ENCODE measurements at regions not wholly inside any gene's neighbourhood (a gene's known extent, or its start where the extent isn't known, plus 50 kb on each side); places are given as distances from the start of the nearest gene placed in this dataset.
"Not testable (repeated sequence)": the region's sequence is repeated elsewhere in the genome, so short reads cannot be mapped to it uniquely, and the experiment has no call there.

GRCh38 chr10:81439445-81439844 lies 435.5 kb upstream of the NRG3 start:
- no peak overlapping the region for H3K56ac ChIP-seq (ENCODE audit: extremely low read depth, insufficient read depth, low read length)
- peaks cover 4% of the 10 kb centered on the region for H3K9me3 ChIP-seq (ENCODE audit: control insufficient read depth, insufficient read depth, low read length)
- no peak overlapping the region for H3K4me2 ChIP-seq (ENCODE audit: low read depth, low read length)
- no peak overlapping the region for H2AK5ac ChIP-seq (ENCODE audit: low read depth, low read length)
- POLR2A ChIA-PET (ENCODE audit: unreplicated experiment) = no interaction called here
- BruUV-seq (replicated peaks) = no TSS peak
- H3K18ac ChIP-seq (ENCODE audit: low read depth, low read length) = no peak overlapping the region
- no peaks in the 10 kb centered on the region for H3K4me1 ChIP-seq (ENCODE audit: control insufficient read depth, insufficient read depth, low read length)
- H2AFZ ChIP-seq (replicated peaks; ENCODE audit: low read length, poor library complexity) = no peak overlapping the region
- no peak overlapping the region for H3K4me3 ChIP-seq (ENCODE audit: insufficient read depth, low read depth, low read length)
- no CpG with 5 or more reads among the region's 2 CpGs for WGBS, 2 experiments (ENCODE audit: extremely low coverage in 2 of 2, insufficient read length in 1 of 2)
- CTCF ChIA-PET = no interaction called here
- no peaks in the 10 kb centered on the region for H3K79me1 ChIP-seq (ENCODE audit: low read depth in 1 of 2, low read length in 2 of 2)
- H3K9me1 ChIP-seq (ENCODE audit: insufficient read depth, low read length) = no peaks in the 10 kb centered on the region
- no peak overlapping the region for H4K91ac ChIP-seq (ENCODE audit: insufficient read depth, low read depth, low read length)
- H3K14ac ChIP-seq (replicated peaks; ENCODE audit: low read depth, low read length) = no peak overlapping the region
- H3K36me3 ChIP-seq (ENCODE audit: control insufficient read depth, insufficient read depth, low read length) = no peaks in the 10 kb centered on the region
- no peak overlapping the region for H4K5ac ChIP-seq (ENCODE audit: low read depth, low read length)
- in situ Hi-C loops (cut with MboI; ENCODE audit: low sequenced_read_pairs) (no loop called here), dilution Hi-C loops (cut with HindIII; ENCODE audit: low sequenced_read_pairs, unreplicated experiment) (no loop called here), intact Hi-C loops (cut with micrococcal nuclease) (no loop called here)
- H2BK15ac ChIP-seq (ENCODE audit: low read depth, low read length) = no peak overlapping the region
- no peak overlapping the region for H2BK20ac ChIP-seq (ENCODE audit: low read depth, low read length)
- no peak overlapping the region for H4K8ac ChIP-seq (ENCODE audit: low read depth in 2 of 2, low read length in 2 of 2)
- no peak for DNase-seq
- ATAC-seq (ENCODE audit: low read depth) = no peak
- TF ChIP-seq POLR2A (IDR thresholded peaks at IDR 0.05; ENCODE audit: low read depth, low read length) (no peak), RCOR1 (IDR thresholded peaks at IDR 0.05; ENCODE audit: insufficient replicate concordance, low read length) (no peak), CTCF (conservative IDR thresholded peaks at IDR 0.05; ENCODE audit: low read depth, low read length) (no peak), CHD1 (IDR thresholded peaks at IDR 0.05; ENCODE audit: low read depth, low read length) (no peak), NFE2L2 (IDR thresholded peaks at IDR 0.05; ENCODE audit: low read depth, low read length) (no peak)
- no peak overlapping the region for H3K23ac ChIP-seq (ENCODE audit: low read depth, low read length)
- H2BK120ac ChIP-seq (ENCODE audit: low read depth, low read length) = no peak overlapping the region
- no peak overlapping the region for H2BK5ac ChIP-seq (ENCODE audit: low read depth, low read length, poor library complexity, severe bottlenecking)
- no peak overlapping the region for H3K9ac ChIP-seq (ENCODE audit: low read depth, low read length)
- H3K27ac ChIP-seq (ENCODE audit: insufficient read depth, low read length) = no peak overlapping the region
- no peaks in the 10 kb centered on the region for H3K27me3 ChIP-seq (ENCODE audit: control insufficient read depth, insufficient read depth, low read length)
- no peak overlapping the region for H3K4ac ChIP-seq (ENCODE audit: low read depth, low read length)
- no peaks in the 10 kb centered on the region for H4K20me1 ChIP-seq (ENCODE audit: insufficient read depth, low read length)
- no peak overlapping the region for H2AK9ac ChIP-seq (replicated peaks; ENCODE audit: low read depth, low read length, poor library complexity)

GRCh38 chr10:81441624-81442023 lies 433.4 kb upstream of the NRG3 start:
- H3K4me3 ChIP-seq (ENCODE audit: insufficient read depth, low read depth, low read length); H2BK120ac ChIP-seq (ENCODE audit: low read depth, low read length); H2BK5ac ChIP-seq (ENCODE audit: low read depth, low read length, poor library complexity, severe bottlenecking); H2AK5ac ChIP-seq (ENCODE audit: low read depth, low read length); H3K23ac ChIP-seq (ENCODE audit: low read depth, low read length); H2BK20ac ChIP-seq (ENCODE audit: low read depth, low read length); H3K27ac ChIP-seq (ENCODE audit: insufficient read depth, low read length); H3K9me3 ChIP-seq (ENCODE audit: control insufficient read depth, insufficient read depth, low read length); intact Hi-C loops (cut with micrococcal nuclease); H4K20me1 ChIP-seq (ENCODE audit: insufficient read depth, low read length); POLR2A ChIA-PET (ENCODE audit: unreplicated experiment); H3K56ac ChIP-seq (ENCODE audit: extremely low read depth, insufficient read depth, low read length); H3K4me1 ChIP-seq (ENCODE audit: control insufficient read depth, insufficient read depth, low read length); H3K79me1 ChIP-seq (ENCODE audit: low read depth in 1 of 2, low read length in 2 of 2); H4K5ac ChIP-seq (ENCODE audit: low read depth, low read length); H3K27me3 ChIP-seq (ENCODE audit: control insufficient read depth, insufficient read depth, low read length); H3K4me2 ChIP-seq (ENCODE audit: low read depth, low read length); ATAC-seq (ENCODE audit: low read depth); H3K18ac ChIP-seq (ENCODE audit: low read depth, low read length); H3K36me3 ChIP-seq (ENCODE audit: control insufficient read depth, insufficient read depth, low read length); in situ Hi-C loops (cut with MboI; ENCODE audit: low sequenced_read_pairs); BruUV-seq (replicated peaks); CTCF ChIA-PET; dilution Hi-C loops (cut with HindIII; ENCODE audit: low sequenced_read_pairs, unreplicated experiment); H4K8ac ChIP-seq (ENCODE audit: low read depth in 2 of 2, low read length in 2 of 2); H2AK9ac ChIP-seq (replicated peaks; ENCODE audit: low read depth, low read length, poor library complexity); H3K4ac ChIP-seq (ENCODE audit: low read depth, low read length); H3K9ac ChIP-seq (ENCODE audit: low read depth, low read length); H4K91ac ChIP-seq (ENCODE audit: insufficient read depth, low read depth, low read length); H3K14ac ChIP-seq (replicated peaks; ENCODE audit: low read depth, low read length); H2BK15ac ChIP-seq (ENCODE audit: low read depth, low read length); H3K9me1 ChIP-seq (ENCODE audit: insufficient read depth, low read length); DNase-seq; H2AFZ ChIP-seq (replicated peaks; ENCODE audit: low read length, poor library complexity): not testable (repeated sequence)
- WGBS, 2 experiments (ENCODE audit: extremely low coverage in 2 of 2, insufficient read length in 1 of 2) = 100% methylated on average over 2 of the region's 21 CpGs; no CpG with 5 or more reads in 1 of the 2 experiments

Data from IMR-90 (cell line).